Lower leg skin (tissue), 4 donors: ENCODE measurements at regions not wholly inside any gene's neighbourhood (a gene's known extent, or its start where the extent isn't known, plus 50 kb on each side); places are given as distances from the start of the nearest gene placed in this dataset.

Source experiments
- DNase-seq, 2 donors: peaks; one replicate each; pipeline ENCODE4 v3.0.0-alpha.2; 2019; ENCODE audit warnings: low spot score in 2 of 2
- H3K4me3 ChIP-seq: fragments of 200-600 bp; sonication (generic); 2 replicates; pipeline ENCODE4 v1.5.1; 2017; ENCODE audit warnings: mild to moderate bottlenecking, low read depth; ENCODE audit not compliant: poor library complexity, severe bottlenecking
- POLR2A ChIP-seq, 2 donors: fragments of 450-650 bp; IDR thresholded peaks; one replicate each; pipeline ENCODE4 v1.6.1; 2016 to 2017; ENCODE audit warnings: antibody characterized with exemption in 2 of 2, mild to moderate bottlenecking in 1 of 2, moderate library complexity in 1 of 2
- WGBS, 2 donors: methylation state at CpG; one replicate each; pipeline ENCODE4 v1.1.5; 2018; 5-methylcytosine and 5-hydroxymethylcytosine counted together
- intact Hi-C: fragments of 100-400 bp; cut with DNase I; formaldehyde crosslinking; loops from one replicate; pipeline ENCODE4 v1.15.0; 2023; ENCODE audit warnings: low total_unique reads
- TF ChIP-seq, protein P1 (sequence below), 3 donors: fragments of 450-650 bp; IDR thresholded peaks; one replicate each; pipeline ENCODE4 v1.5.1; 2016; ENCODE audit warnings: antibody characterized with exemption in 3 of 3, mild to moderate bottlenecking in 3 of 3, moderate library complexity in 2 of 3

DNA sequence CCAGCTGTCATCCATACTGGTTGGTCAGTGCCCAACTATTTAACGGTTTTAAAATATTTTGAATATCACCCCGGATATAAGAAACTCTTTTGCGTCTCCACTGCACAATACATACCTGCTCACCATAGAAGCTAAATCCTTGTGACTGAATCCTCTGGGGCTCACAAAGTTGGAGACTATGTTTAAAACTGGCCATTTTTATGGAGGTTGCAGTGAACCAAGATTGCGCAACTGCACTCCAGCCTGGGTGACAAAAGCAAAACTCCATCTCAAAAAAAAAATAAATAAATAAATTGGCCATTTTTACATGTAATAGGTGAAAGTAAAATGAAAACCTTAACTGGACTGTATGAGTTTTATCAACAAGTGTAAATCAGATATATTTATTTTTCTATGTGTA, 55.6 kb upstream of the TMEM17 start:
- TF ChIP-seq, protein P1, sequence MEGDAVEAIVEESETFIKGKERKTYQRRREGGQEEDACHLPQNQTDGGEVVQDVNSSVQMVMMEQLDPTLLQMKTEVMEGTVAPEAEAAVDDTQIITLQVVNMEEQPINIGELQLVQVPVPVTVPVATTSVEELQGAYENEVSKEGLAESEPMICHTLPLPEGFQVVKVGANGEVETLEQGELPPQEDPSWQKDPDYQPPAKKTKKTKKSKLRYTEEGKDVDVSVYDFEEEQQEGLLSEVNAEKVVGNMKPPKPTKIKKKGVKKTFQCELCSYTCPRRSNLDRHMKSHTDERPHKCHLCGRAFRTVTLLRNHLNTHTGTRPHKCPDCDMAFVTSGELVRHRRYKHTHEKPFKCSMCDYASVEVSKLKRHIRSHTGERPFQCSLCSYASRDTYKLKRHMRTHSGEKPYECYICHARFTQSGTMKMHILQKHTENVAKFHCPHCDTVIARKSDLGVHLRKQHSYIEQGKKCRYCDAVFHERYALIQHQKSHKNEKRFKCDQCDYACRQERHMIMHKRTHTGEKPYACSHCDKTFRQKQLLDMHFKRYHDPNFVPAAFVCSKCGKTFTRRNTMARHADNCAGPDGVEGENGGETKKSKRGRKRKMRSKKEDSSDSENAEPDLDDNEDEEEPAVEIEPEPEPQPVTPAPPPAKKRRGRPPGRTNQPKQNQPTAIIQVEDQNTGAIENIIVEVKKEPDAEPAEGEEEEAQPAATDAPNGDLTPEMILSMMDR (IDR thresholded peaks at IDR 0.05), result no peak
- TF ChIP-seq POLR2A (IDR thresholded peaks at IDR 0.05), result no peak
- DNase-seq, result no peak
- WGBS, 2 donors, result 94 to 97% methylated on average over 4 of the region's 4 CpGs
- intact Hi-C loops, result no loop called here
- no peak overlapping the region for H3K4me3 ChIP-seq

DNA sequence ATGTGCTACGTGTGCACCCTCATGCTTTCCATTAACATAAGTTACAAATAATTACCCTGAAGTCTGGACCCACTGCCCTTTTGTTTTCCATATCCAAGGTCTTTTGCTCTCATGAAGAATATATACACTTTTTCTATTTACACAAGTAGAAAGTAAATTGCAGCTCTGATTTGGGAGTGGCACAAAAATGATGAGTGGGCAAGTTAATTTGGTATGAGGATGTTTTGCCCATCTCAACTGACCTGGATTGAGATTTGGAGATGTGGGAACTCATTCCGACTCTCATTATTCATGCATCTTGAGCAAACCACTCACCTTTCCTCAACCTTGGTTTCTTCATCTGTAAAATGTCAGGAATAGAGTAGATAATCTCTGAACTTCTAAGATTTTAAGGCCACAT, 53.6 kb upstream of the TMEM17 start:
- WGBS, 2 donors, result 92 to 94% methylated on average over 2 of the region's 2 CpGs
- TF ChIP-seq, protein P1 (IDR thresholded peaks at IDR 0.05), result no peak
- no peak for TF ChIP-seq POLR2A (IDR thresholded peaks at IDR 0.05)
- H3K4me3 ChIP-seq, result no peak overlapping the region
- intact Hi-C loops, result no loop called here
- DNase-seq, result no peak

DNA sequence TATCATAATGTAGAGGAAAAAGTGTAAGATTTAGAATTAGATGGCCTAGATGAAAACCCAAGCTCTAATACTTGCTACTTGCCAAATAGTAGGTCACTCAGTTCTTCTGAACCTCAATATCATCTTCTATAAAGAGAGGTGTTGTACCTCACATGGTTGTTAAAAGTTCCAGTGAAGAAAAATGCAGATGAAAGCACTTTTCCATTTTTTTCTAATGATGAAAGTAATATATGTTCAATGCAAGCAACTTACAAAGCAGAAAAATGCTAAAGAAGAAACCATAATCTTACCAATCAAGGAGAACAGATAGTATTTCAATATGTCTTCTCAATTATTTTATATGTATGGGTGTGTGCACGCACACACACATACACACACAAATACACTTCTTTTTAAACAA, 52.7 kb upstream of the TMEM17 start:
- H3K4me3 ChIP-seq, result no peak overlapping the region
- DNase-seq, result no peak
- TF ChIP-seq, protein P1 (IDR thresholded peaks at IDR 0.05), result no peak
- TF ChIP-seq POLR2A (IDR thresholded peaks at IDR 0.05), result no peak
- 92 to 98% methylated on average over 1 of the region's 1 CpG for WGBS, 2 donors
- intact Hi-C loops, result no loop called here

DNA sequence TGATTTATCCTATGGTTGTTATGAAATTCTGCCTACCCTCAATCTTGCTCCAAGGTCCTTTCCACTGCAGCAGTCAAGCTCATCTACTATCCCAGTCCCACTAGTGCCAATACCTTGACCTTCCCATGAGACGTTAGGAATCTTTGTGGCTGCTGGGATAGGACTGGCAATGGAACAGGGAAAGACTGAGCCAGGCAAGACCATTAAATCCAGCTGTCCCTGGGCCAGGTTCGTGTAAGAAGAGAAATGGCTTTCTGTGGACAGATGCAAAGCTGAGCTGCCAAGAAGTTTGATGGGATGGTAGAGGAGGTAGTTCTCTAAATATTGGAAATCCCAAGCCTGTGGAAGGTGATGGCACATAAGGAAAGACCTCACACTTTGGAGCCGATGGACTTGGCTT, 50.1 kb upstream of the TMEM17 start:
- H3K4me3 ChIP-seq, result no peak overlapping the region
- TF ChIP-seq POLR2A (IDR thresholded peaks at IDR 0.05), result no peak
- TF ChIP-seq, protein P1 (IDR thresholded peaks at IDR 0.05), result no peak
- DNase-seq, result no peak
- intact Hi-C loops, result no loop called here
- WGBS, 2 donors, result 58 to 70% methylated on average over 3 of the region's 3 CpGs
